NCI-H2107 treated with DMSO at 0.1 percent for 48 hours (cell line): ENCODE measurements at regions not wholly inside any gene's neighbourhood (a gene's known extent, or its start where the extent isn't known, plus 50 kb on each side); places are given as distances from the start of the nearest gene placed in this dataset.
"Not testable (repeated sequence)": the region's sequence is repeated elsewhere in the genome, so short reads cannot be mapped to it uniquely, and the experiment has no call there.

Experiments
- DNase-seq: peaks from one replicate; lab custom pipeline; 2025; ENCODE audit not compliant: unreplicated experiment; lab: John Stamatoyannopoulos, UW

- no peak for DNase-seq
Observed at GRCh38 chr16:58862334-58863021, 128.4 kb upstream of the GOT2 start.

DNA sequence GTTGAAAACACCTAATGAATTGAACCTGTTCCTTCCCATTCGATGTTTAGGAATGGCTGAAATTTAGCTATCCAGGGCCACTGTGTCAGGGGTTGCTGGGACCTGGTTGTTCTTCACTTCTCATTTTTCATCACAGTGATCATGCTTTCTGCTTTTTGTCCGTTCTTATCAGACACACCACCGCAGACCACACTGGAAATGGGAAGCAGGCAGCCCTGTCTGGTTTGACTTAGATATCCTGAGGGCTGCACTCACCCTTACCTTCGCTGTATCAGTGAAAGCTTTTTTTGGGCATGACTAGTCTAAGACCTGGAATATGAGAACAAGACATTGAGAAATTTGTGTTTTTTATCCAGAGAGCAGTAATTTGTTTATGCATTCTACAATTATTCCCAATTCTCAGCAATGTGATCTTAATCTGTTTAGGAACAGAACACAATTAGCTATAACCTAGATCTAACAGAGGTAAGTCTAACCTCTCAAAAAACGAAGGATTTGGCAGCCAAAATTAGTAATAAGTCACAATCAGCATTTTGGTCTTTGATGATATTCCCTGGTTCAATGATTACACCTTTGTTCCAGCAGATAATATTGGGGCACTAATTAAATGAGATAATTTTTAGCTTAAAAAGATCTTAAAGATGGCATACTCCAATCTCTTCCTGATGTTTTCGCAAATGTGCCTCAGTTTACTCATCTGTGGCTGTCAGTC, 126.0 kb upstream of the GOT2 start:
- no peak for DNase-seq

GRCh38 chr16:58858577-58858976, 124.5 kb upstream of the GOT2 start:
- DNase-seq: not testable (repeated sequence)

- DNase-seq: no peak
Observed at GRCh38 chr16:58855291-58855863, 121.3 kb upstream of the GOT2 start.

DNA sequence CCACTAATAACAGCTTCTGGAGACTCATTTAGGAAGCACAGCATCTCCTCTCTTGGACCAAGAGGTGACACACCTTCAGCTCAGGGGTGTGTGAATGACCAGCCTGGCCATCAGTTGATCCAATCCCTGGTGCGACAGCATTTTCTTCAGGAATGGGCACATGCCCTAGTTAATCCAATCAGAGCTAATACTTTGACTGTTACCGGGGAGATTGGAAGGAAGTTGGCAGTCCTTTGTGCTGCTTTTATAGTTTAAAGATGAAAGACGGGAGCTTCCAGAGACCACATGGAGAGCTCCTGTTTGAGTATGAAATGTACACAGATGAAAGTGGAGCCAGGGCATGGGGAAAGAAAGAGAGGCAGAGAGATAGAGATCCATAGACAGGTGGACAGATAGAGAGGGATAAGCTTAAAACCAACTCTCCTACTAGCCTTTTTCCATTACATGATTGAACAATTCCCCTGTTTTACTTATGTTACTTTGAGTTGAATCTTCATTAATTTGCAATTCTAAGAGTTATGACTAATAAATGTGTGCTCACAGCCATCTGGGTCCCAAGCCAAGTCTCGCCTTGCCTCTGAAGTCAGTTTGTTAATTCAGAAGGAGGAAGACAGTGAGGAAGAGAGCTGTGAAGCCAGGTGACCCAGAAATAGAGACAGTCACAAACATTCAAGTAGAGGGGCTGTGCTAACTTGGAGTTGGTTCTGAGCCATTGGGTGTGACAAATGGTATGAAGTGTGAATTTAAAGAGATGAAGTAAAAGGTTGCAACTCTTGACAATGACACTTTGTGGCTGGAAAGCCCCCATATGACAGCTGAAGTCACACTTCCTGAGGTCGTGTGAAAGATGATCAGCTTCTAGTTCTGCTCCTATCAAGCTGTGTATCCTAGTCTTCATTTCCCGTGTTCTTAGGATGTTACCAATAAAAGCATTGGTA, 120.0 kb upstream of the GOT2 start:
- DNase-seq: no peak

- no peak for DNase-seq
Observed at GRCh38 chr16:58850678-58851020, 116.5 kb upstream of the GOT2 start.

DNA sequence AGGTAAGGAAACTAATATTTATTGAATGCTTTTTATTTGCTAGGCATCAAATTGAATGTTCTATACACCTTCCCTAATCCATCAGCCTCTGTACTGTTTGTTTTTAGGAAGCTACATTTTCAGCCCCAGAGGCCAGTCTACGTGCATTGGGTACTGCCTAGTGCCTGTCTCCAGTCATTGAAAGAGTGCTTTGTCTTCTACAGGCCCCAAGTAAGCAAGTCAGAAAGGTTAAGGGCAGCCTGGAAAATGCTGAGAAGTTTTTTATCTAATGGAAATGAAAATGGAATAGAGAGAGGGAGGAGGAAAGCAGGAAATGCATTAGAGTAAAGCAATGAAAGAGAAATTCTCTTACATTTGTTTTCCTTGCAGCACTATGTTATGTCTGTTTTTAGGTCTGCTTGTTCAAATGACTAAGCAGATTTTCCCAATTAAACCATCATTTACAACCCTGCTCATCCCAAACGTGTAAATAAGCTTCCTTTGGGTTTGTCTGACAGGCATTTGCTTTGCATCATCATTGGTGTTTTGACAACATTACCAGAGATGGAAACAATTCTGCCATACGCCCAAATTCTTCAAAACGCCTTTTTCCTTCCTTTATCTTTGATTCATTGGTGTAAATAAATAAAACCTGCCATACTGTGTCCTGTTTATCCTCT, 116.0 kb upstream of the GOT2 start:
- no peak for DNase-seq

GRCh38 chr16:58848662-58849002, 114.5 kb upstream of the GOT2 start:
- DNase-seq: no peak

DNA sequence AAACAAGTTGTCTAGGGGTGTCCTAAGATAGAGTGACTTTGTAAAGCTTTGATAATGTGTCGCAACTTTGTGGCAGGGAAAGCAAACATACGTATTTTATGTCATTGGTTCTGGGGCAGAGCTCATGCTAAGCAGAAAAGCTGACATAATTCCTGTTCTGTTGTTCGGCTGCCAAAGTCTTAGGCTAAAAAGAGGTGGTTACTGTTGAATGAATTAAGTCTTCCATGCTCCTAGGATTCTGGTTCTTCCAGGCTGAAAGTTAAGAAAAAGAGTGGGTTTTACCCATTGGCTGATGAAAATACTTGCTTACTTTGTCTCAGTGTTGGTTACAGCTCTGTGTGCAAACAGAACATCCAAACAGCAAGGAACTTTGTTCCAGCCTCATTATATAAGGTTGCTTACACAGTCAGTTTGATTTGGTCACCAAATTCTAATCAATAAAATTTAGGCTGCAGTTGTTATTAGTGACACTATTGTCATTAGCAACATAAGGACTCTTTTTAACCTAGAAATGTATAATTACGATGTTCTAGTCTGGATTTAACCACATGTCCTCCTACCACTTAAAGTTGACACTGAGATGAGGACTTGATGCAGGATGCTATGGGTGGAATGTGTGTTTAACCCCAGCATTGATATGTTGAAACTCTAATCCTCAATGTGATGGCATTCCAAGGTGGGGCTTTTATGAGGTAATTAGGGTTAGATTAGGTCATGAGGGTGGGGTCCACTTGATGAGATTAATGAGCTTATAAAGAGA, 114.0 kb upstream of the GOT2 start:
- DNase-seq: no peak

DNA sequence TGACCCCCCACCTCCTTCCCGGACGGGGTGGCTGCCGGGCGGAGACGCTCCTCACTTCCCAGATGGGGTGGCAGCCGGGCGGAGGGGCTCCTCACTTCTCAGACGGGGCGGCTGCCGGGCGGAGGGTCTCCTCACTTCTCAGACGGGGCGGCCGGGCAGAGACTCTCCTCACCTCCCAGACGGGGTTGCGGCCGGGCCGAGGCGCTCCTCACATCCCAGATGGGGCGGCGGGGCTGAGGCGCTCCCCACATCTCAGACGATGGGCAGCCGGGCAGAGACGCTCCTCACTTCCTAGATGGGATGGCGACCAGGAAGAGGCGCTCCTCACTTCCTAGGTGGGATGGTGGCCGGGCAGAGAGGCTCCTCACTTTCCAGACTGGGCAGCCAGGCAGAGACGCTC, 112.1 kb upstream of the GOT2 start:
- not testable (repeated sequence) for DNase-seq

GRCh38 chr16:58843675-58844074, 109.6 kb upstream of the GOT2 start:
- no peak for DNase-seq

GRCh38 chr16:58842746-58843145, 108.6 kb upstream of the GOT2 start:
- no peak for DNase-seq

DNA sequence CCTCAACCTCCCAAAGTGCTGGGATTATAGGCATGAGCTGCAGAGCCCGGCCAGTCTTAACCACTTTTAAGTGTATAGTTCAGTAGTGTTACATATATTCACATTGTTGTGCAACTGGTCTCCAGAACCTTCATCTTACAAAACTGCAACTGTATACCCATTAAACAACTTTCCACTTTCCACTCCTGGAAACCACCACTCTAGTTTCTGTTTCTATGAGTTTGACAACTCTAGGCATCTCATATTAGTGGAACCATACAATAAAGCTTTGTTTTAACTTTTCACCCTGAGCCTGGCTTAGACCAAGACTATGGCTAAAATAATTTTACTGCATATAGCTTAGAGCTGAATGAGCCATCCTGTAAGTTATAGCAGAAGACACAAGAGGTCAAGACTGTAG, 108.0 kb upstream of the GOT2 start:
- no peak for DNase-seq

DNA sequence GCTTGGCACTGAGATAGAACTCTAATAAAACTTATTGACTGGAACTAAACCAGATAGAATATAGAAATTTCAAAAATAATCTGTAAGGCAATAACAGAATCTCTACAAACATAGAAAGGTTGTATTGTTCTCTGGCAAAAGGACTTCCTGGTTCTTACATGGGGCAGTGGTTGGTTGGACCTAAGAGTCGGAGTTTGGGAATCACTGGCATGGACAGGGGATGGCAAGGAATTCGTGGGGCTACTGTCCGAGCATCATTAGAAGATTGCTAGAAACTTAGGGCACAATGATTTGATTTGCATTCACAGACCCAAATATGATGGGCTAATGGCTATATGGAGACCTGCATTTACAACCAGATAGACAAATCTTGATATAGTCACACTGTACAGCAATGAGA, 103.8 kb upstream of the GOT2 start:
- no peak for DNase-seq

DNA sequence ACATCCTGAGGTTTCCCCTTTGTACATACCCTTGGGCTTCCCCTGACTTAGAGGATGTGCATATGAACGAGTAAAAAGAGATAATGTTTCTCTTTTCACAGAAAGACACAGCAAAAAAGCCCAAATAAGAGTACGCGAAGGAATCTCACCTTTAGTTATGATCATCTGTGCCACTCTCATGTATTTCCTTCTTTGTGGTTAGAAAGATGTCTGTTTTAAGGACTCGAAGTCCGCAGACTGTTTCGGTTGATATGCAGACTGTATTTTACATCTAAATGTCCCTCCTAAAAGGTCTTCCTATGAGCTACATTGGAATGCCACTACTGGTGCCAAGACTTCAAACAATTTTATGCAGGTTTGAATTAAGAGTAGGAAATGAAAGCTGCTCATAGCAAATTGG, 102.3 kb upstream of the GOT2 start:
- DNase-seq: no peak

DNA sequence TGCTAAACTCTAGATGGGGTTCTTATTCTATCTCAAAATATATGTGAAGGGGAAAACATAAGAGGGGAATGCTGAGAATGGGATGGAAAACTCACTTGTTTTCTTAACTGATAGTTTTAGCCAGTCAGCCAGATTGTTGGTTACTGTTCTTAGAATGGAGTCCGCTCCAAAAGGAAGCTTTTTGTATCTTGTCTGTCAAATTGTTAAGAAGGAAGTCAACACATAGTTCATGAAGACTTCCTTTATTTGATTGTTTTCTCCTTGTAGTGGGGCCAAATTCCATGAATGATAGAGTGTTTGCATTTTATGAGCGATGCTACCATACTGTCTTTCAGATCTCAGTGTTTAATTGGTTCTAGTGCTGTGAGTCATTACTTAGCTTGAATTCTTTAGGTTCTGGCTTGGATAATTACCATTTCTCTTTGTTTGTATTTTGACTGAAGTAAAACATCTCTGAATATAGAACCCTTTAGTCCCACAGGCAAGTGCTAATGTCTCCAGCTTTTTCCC, 98.3 kb upstream of the GOT2 start:
- DNase-seq: no peak

DNA sequence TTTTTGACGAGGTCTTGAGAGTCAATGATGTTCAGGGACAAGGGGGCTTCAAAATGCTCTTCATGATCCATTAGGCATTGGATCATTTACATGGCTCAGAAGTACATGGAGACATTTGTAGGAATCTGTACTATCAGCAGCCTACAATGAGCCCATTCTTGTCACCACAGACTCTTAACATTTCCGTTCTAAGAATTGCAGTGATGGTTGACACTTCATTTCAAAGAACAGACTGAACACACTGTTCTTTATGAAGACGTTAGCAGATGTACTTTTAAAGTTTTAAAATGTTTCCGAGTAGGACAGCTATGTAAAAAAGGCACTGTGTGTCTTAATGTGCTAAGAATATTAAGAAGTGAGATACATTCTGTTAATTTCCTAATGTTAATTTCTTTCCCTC, 97.3 kb upstream of the GOT2 start:
- no peak for DNase-seq

- no peak for DNase-seq
Observed at GRCh38 chr16:58828901-58829545, 94.9 kb upstream of the GOT2 start.

GRCh38 chr16:58824201-58824600, 90.1 kb upstream of the GOT2 start:
- DNase-seq: no peak

DNA sequence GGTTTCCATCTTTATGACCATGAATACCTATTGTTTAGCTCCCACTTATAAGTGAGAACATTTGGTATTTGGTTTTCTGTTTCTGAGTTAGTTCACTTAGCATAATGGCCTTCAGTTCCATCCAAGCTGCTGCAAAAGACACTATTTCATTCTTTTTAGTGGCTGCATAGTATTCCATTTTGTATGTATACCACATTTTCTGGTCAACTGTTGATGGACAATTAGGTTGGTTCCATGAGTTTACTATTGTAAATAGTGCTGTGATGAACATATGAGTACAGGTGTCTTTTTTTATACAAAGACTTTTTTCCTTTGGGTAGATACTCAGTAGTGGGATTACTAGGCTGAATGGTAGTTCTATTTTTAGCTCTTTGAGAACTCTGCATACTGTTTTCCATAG, 87.8 kb upstream of the GOT2 start:
- no peak for DNase-seq
